ENCODE measurements at regions not wholly inside any gene's neighbourhood (a gene's known extent, or its start where the extent isn't known, plus 50 kb on each side); places are given as distances from the start of the nearest gene placed in this dataset.

DNA sequence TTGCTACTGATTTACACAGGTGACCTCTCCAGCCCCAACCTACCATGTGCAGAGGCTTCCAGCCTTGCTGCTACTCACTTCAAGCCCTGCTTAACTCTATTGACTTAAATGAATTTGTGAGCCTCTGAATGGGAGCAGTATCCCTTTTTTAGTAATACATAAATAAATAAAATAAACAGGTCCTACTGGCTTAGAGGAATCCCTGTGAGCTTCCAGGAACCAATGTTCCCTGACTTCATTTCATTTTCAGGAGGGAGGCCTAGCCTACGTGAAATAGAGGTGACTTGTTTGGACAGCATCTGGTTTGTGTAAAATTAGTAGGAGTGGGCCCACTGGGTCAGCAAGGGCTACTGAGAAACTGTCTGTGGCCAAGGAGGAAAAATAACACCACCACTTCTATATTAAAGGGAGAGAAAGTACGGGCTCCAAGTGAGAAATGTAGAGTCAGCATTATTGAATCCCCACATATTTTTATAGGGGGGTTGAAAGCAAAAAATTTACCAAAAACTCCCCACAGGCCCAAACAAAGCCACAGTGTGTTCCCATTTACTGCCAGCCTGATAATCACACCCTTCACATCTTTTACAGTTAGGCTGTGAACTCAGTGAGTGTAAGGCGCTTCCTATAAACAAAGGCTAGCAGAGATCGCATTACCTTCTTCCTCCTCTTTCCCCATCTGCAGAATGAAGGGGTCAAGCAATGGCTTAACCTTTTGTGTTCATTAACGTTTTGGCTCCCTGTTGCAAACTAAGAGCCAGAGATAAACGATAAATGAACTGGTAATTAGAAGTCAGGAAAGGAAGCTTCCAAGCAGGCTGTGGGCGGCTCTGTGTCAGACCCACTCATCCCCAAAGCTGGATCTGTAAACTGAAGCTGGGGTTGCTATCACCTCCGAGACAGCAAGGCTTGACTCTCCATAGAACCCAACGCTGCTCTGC is 138.8 kb upstream of the LIFR start:
- FAIRE-seq (no peak), DNase-seq (ENCODE audit: low read depth, low spot score) (no peak)
- dilution Hi-C loops (cut with MboI; ENCODE audit: extremely low pct_ligation_motif_present, low sequenced_read_pairs), result no loop called here
- Histone ChIP-seq H3K36me3 (ENCODE audit: control insufficient read depth in 2 of 2, extremely low read depth in 1 of 2, insufficient read depth in 2 of 2, low read length in 2 of 2) (no peaks in the 10 kb centered on the region), H3K27ac (ENCODE audit: insufficient read depth, low read depth, low read length) (no peak overlapping the region), H3K9me1 (replicated peaks; ENCODE audit: control insufficient read depth, extremely low read depth, insufficient read depth, low read length) (no peaks in the 10 kb centered on the region), H3K9ac (replicated peaks; ENCODE audit: extremely low read depth, insufficient read depth, low read length) (no peak overlapping the region), H3K4me1 (ENCODE audit: control insufficient read depth, extremely low read depth, insufficient read depth, low read length) (no peaks in the 10 kb centered on the region), H4K20me1 (replicated peaks; ENCODE audit: control insufficient read depth, extremely low read depth, insufficient read depth, low read length) (no peaks in the 10 kb centered on the region), H3K4me3 (replicated peaks in 1 of 3; ENCODE audit: insufficient read depth in 1 of 3, low read depth in 1 of 3, low read length in 3 of 3) (no peak overlapping the region), H3K9me3 (replicated peaks; ENCODE audit: control insufficient read depth, insufficient read depth, low read length) (no peaks in the 10 kb centered on the region), H3K27me3 (ENCODE audit: control insufficient read depth in 2 of 2, insufficient read depth in 2 of 2, low read length in 2 of 2) (peaks cover 4 to 12% of the 10 kb centered on the region in 2 experiments), H2AFZ (ENCODE audit: low read depth, low read length) (no peak overlapping the region), H3K79me2 (ENCODE audit: control insufficient read depth, insufficient read depth, low read length) (no peaks in the 10 kb centered on the region), H3K4me2 (ENCODE audit: insufficient read depth, low read length) (no peak overlapping the region)
- ChIA-PET POLR2A (no interaction called here), CTCF (interaction anchor here (0.7 to 2.3 kb wide), 3 partner anchors 34 to 253 kb away, joined by 3 to 7 read pairs (median 7); no protein-coding TSS in a partner anchor)
- BruUV-seq (replicated peaks), result no TSS peak
- TF ChIP-seq JUN (IDR thresholded peaks at IDR 0.05; ENCODE audit: borderline replicate concordance, insufficient read depth, insufficient read length, low read depth) (no peak), FOS (IDR thresholded peaks at IDR 0.05; ENCODE audit: borderline replicate concordance, insufficient read depth, low read length) (no peak), MYC (IDR thresholded peaks at IDR 0.05; ENCODE audit: low read depth, low read length) (no peak), GATA2 (IDR thresholded peaks at IDR 0.05; ENCODE audit: insufficient read depth, insufficient read length, low read depth, low read length) (no peak), CTCF (IDR thresholded peaks at IDR 0.05; ENCODE audit: extremely low read depth in 1 of 2, insufficient read depth in 1 of 2, low read depth in 1 of 2, low read length in 2 of 2) (no peak), EZH2 (IDR thresholded peaks at IDR 0.05; ENCODE audit: borderline replicate concordance, low read depth, low read length, severe bottlenecking) (no peak), POLR2A (IDR thresholded peaks at IDR 0.05; ENCODE audit: low read depth, low read length) (no peak), POLR2AphosphoS5 (IDR thresholded peaks at IDR 0.05; ENCODE audit: insufficient read depth, low read depth, low read length) (no peak)
- TF ChIP-seq, protein P1, sequence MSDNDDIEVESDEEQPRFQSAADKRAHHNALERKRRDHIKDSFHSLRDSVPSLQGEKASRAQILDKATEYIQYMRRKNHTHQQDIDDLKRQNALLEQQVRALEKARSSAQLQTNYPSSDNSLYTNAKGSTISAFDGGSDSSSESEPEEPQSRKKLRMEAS (IDR thresholded peaks at IDR 0.05; ENCODE audit: insufficient read depth, insufficient read length), result no peak
- intact Hi-C loops (cut with micrococcal nuclease), result no loop called here
